K562 (cell line): ENCODE measurements at regions not wholly inside any gene's neighbourhood (a gene's known extent, or its start where the extent isn't known, plus 50 kb on each side); places are given as distances from the start of the nearest gene placed in this dataset.

Experiments used
- CHCHD3 ChIP-seq: fragments of 250-450 bp; sonication (Bioruptor Pico); IDR thresholded peaks from 2 replicates; pipeline ENCODE4 v2.1.2; 2022; ENCODE audit warnings: mild to moderate bottlenecking
- DDX20 ChIP-seq: fragments of 450-650 bp; IDR thresholded peaks from 2 replicates; pipeline ENCODE4 v1.6.1; 2016; ENCODE audit warnings: missing genetic modification characterization, low read depth, mild to moderate bottlenecking, missing compliant biosample characterization, moderate library complexity
- ELF1 ChIP-seq: fragments of 200-800 bp; sonication (Bioruptor generic); IDR thresholded peaks from 2 replicates; pipeline ENCODE4 v1.6.1; 2016; ENCODE audit warnings: missing genetic modification characterization, missing compliant biosample characterization
- NFXL1 ChIP-seq: fragments of 450-650 bp; formaldehyde crosslinking; IDR thresholded peaks from 2 replicates; pipeline ENCODE4 v1.4.0; 2021; ENCODE audit warnings: mild to moderate bottlenecking
- PHB2 ChIP-seq: fragments of 450-650 bp; IDR thresholded peaks from 2 replicates; pipeline ENCODE4 v1.6.1; 2017; ENCODE audit warnings: low read depth
- POLR2A ChIP-seq: fragments of 450-650 bp; conservative IDR thresholded peaks from 2 replicates; pipeline ENCODE4 v1.6.1; 2016
- POLR2H ChIP-seq: IDR thresholded peaks from 2 replicates; pipeline ENCODE4 v1.6.1; 2016; ENCODE audit warnings: missing genetic modification characterization, low read depth, mild to moderate bottlenecking, control low read depth, missing compliant biosample characterization, moderate library complexity
- RBM34 ChIP-seq: fragments of 200-400 bp; formaldehyde crosslinking; IDR thresholded peaks from 2 replicates; pipeline ENCODE4 v1.6.1; 2018; ENCODE audit warnings: low read length, borderline replicate concordance; ENCODE audit not compliant: insufficient read depth
- REST ChIP-seq, 2 experiments: fragments of 450-650 bp; formaldehyde crosslinking in 1 of 2; IDR thresholded peaks; 2 replicates each; pipeline versions ENCODE4 v1.4.0 to v1.6.1; 2014 to 2020; ENCODE audit warnings: mild to moderate bottlenecking in 2 of 2, borderline replicate concordance in 1 of 2, low read depth in 1 of 2
- ZNF384 ChIP-seq: IDR thresholded peaks from 2 replicates; pipeline ENCODE4 v1.6.1; 2012; ENCODE audit warnings: low read depth, low read length, improper control_type of control experiment
- TF ChIP-seq, protein P1 (sequence below), 3 experiments: IDR thresholded peaks in 2 of 3; conservative IDR thresholded peaks in 1 of 3; 2 replicates each; pipeline ENCODE4 v1.5.1; 2011 to 2012; ENCODE audit warnings: low read length in 3 of 3, mild to moderate bottlenecking in 3 of 3, control low read depth in 2 of 3, improper control_type of control experiment in 1 of 3, inconsistent platforms in 1 of 3, low read depth in 1 of 3, mixed read lengths in 1 of 3, moderate library complexity in 1 of 3; ENCODE audit not compliant: insufficient read depth in 2 of 3
- TF ChIP-seq, protein P2 (sequence below): fragments of 150-350 bp; conservative IDR thresholded peaks from 2 replicates; pipeline ENCODE4 v1.6.1; 2014; ENCODE audit warnings: low read length
- TF ChIP-seq, protein P3 (sequence below), 2 experiments: fragments of 450-650 bp in 1 of 2; sonication (generic) in 1 of 2; formaldehyde crosslinking in 1 of 2; IDR thresholded peaks in 1 of 2; conservative IDR thresholded peaks in 1 of 2; 2 replicates each; pipeline versions ENCODE4 v1.6.1 to v1.8.1; 2016 to 2023; ENCODE audit warnings: mild to moderate bottlenecking in 2 of 2, moderate library complexity in 2 of 2, inconsistent platforms in 1 of 2, missing genetic modification reagents in 1 of 2

DNA sequence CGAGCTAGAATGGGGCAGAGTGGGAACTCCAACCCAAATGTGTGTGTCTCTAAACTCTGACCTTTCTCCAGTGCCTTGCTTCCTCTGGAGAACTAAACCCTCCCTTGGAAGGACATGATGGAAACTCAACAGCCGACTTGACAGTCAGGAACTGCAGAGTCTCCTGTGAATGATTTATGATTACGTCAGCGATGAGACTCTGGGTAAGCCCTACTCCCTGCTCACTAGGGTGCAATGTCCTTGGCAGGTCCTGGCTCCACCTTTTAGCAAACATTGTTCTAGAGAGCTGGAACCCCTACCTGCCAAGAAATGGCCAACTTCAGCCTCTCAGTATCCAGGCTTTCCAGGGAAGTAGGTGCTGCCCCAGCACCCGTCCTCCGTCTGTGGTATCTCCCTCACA lies 96.1 kb upstream of the CD82 start:
- TF ChIP-seq DDX20 (tag), result no peak
- TF ChIP-seq, protein P1, sequence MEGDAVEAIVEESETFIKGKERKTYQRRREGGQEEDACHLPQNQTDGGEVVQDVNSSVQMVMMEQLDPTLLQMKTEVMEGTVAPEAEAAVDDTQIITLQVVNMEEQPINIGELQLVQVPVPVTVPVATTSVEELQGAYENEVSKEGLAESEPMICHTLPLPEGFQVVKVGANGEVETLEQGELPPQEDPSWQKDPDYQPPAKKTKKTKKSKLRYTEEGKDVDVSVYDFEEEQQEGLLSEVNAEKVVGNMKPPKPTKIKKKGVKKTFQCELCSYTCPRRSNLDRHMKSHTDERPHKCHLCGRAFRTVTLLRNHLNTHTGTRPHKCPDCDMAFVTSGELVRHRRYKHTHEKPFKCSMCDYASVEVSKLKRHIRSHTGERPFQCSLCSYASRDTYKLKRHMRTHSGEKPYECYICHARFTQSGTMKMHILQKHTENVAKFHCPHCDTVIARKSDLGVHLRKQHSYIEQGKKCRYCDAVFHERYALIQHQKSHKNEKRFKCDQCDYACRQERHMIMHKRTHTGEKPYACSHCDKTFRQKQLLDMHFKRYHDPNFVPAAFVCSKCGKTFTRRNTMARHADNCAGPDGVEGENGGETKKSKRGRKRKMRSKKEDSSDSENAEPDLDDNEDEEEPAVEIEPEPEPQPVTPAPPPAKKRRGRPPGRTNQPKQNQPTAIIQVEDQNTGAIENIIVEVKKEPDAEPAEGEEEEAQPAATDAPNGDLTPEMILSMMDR (IDR thresholded peaks at IDR 0.05 in 2 of 3, conservative IDR thresholded peaks at IDR 0.05 in 1 of 3; ENCODE audit: insufficient read depth in 2 of 3, low read depth in 1 of 3, low read length in 3 of 3), result no peak
- no peak for TF ChIP-seq NFXL1 (CRISPR knock-in tag)
- TF ChIP-seq, protein P2, sequence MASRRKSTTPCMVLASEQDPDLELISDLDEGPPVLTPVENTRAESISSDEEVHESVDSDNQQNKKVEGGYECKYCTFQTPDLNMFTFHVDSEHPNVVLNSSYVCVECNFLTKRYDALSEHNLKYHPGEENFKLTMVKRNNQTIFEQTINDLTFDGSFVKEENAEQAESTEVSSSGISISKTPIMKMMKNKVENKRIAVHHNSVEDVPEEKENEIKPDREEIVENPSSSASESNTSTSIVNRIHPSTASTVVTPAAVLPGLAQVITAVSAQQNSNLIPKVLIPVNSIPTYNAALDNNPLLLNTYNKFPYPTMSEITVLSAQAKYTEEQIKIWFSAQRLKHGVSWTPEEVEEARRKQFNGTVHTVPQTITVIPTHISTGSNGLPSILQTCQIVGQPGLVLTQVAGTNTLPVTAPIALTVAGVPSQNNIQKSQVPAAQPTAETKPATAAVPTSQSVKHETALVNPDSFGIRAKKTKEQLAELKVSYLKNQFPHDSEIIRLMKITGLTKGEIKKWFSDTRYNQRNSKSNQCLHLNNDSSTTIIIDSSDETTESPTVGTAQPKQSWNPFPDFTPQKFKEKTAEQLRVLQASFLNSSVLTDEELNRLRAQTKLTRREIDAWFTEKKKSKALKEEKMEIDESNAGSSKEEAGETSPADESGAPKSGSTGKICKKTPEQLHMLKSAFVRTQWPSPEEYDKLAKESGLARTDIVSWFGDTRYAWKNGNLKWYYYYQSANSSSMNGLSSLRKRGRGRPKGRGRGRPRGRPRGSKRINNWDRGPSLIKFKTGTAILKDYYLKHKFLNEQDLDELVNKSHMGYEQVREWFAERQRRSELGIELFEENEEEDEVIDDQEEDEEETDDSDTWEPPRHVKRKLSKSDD, result no peak
- TF ChIP-seq ELF1 (tag), result no peak
- TF ChIP-seq RBM34, result no peak
- TF ChIP-seq REST (IDR thresholded peaks at IDR 0.05; ENCODE audit: borderline replicate concordance), result no peak
- TF ChIP-seq REST (CRISPR knock-in tag; IDR thresholded peaks at IDR 0.05; ENCODE audit: low read depth), result no peak
- TF ChIP-seq, protein P3, sequence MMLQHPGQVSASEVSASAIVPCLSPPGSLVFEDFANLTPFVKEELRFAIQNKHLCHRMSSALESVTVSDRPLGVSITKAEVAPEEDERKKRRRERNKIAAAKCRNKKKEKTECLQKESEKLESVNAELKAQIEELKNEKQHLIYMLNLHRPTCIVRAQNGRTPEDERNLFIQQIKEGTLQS (IDR thresholded peaks at IDR 0.05), result peak; percentile 29; the same call in 1 of the 2 replicates
- TF ChIP-seq, protein P3 (CRISPR knock-in tag; conservative IDR thresholded peaks at IDR 0.05), result no peak
- no peak for TF ChIP-seq ZNF384
- no peak for TF ChIP-seq POLR2H (tag)
- TF ChIP-seq CHCHD3 (CRISPR knock-in tag), result no peak
- TF ChIP-seq POLR2A, result no peak
- TF ChIP-seq PHB2, result no peak
